AML-193 (cell line): ENCODE measurements at regions not wholly inside any gene's neighbourhood (a gene's known extent, or its start where the extent isn't known, plus 50 kb on each side); places are given as distances from the start of the nearest gene placed in this dataset.

ENCODE experiments used
- DNase-seq, 2 experiments: peaks; one replicate each; lab custom pipeline; 2025; lab: John Stamatoyannopoulos, UW

DNA sequence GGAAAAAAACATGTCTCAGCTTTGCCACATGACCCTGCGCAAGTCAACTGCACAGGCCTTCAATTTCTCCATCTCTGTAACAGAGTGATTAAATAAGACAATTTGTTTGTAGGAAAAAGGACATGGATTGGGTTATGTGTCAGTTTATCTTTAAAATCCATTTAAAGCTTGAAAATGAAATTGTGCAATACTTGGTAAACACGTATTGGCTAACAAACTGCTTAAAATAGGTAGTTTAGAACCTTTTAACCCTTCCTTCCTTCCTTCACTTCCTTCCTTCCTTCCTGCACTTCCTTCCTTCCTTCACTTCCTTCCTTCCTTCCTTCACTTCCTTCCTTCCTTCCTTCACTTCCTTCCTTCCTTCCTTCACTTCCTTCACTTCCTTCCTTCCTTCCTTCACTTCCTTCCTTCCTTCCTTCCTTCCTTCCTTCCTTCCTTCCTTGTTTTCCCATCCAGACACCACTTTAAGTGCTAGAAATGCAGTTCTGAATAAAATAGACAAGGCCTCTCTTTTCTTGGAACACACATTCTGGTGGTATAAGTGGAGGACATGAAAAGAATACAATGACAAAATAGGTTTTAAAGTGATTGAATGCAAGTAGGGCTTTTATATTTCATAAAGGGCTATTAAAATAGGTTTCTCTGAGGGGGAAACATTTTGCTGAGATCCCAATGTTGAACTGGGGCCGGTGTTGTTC, 130.2 kb upstream of the TP63 start:
- no peak for DNase-seq

DNA sequence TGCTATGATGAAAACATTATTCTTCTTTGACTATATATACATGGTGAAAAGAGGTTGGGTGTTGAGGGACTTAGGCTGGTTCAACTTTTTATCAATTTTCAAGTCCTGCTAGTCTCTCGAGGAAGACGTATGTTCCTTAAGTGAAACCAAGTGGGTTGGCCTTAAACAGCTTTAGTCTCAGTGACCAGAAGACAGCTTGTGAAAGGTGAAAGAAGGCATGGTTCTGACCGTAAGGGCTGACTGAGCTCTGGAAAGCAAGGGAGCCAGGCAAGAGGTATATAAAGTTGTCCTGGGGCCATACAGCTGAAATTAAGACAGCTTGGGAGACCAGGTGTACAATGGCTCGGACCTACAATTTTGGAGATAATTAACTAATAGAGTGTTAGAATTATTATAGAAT, 128.9 kb upstream of the TP63 start:
- DNase-seq, result no peak

DNA sequence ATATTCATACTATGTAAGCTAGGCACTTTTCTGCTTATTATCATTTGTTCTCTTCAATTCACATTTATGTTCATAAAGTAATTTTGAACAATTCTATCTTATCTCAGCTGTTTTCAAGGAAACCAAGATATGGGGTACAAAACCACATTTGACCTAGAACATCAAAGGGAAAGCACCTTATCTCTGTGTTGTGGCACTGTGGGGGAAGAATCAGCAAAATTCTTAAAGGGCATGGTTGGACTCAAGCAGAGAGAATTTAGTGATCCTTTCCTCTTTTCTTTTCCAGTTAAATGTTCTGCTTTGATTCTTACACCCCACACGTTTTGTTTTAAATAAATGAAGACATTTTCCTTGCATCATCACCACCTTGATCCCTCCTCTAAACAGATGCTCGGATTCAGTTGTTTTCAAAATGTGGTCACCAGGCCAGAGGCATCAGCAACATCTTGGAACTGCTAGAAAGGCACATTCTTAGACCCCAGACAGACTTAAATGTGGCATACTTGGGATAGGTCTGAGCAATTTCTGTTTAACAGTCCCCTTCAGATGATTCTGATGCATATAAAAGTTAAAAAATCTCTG, 128.4 kb upstream of the TP63 start:
- DNase-seq, result no peak

DNA sequence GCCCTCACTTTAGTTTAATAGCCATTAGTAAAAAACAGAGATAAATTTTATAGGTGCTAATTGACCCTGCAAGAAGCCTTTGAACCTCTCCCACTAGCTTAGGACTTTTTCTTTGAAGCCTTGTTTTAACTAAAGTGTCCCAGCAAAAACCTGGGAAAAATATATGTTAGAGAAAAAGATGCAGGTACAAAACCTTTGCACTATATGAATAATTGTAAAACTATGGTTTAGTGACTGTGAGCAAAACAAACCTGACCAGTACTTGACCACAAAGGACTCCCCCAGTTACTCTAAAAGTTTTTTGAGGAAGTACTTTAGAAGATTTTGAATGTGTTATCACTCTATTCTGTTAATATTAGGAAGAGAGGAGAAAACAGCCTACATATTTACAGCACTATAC, 123.3 kb upstream of the TP63 start:
- DNase-seq, result peak; percentile 80 to 84

DNA sequence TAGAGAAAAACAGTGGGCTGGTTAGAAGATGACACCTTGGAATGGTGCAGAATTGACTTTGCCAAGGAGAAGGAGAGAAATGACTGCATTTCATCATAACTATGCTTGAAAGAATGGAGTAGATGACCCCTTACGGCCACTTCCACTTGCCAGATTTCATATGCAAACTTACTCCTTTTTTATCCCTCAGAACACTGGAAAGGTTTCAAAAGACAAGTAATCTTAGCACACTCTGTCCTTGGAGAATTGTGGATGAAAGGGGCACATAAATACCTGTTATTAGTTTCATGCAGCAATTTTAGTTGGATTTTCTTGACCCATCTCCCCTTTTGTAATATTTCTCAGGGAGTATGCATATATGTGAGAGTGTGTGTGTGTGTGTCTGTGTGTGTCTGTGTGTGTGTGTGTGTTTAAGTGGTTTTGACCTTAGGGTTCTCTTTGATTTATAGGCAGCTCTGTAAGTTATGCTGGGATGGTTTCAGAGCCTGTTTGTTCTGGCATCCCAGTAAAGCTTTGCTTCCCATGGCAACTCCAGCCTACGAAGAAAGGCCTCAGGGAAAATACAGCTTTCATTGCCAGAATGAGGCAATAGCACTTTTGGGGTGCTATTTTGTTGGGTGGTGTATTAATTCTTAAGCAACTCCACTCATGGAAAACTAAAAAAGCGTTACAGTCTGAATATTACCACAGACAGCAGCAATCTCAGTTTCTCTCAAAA, 122.2 kb upstream of the TP63 start:
- no peak for DNase-seq

DNA sequence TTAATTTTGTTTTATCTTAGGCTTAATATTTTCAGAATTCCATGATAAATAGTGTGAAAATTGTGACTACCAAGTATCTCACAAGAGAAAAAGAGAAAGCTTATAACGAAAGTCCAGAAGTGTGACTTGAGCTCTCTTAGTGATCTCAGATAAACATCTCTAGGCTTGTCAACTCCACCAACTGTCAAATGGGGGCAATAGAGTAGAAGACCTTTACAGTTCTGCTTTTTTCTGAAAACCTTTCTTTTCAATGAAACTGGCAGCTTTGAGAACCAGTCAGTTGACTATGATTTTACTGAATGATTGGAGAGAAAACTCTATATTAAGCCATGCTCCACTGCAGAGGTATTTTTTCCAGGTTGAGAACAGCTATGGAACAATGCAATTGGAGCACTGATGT, 119.2 kb upstream of the TP63 start:
- peak; percentile 67 to 73 for DNase-seq

DNA sequence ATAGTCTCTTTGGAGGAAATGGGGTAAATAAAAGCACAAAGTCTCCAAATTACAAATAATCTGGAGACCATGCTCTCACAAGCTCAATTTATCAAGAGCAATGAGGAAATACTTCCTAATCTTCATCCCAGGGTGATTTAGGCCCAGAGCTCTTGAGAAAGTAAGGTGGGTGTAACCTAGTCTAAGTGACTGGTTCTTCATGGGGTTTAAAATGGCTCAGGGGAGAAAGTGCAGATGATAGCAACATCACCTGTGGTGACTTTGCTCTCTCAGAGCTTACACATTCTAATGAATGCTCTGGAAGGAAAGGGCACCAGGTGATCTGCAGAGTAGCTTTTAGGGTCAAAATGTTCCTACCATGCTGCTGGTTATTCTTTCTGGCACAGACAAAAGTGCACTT, 118.4 kb upstream of the TP63 start:
- DNase-seq, result no peak

DNA sequence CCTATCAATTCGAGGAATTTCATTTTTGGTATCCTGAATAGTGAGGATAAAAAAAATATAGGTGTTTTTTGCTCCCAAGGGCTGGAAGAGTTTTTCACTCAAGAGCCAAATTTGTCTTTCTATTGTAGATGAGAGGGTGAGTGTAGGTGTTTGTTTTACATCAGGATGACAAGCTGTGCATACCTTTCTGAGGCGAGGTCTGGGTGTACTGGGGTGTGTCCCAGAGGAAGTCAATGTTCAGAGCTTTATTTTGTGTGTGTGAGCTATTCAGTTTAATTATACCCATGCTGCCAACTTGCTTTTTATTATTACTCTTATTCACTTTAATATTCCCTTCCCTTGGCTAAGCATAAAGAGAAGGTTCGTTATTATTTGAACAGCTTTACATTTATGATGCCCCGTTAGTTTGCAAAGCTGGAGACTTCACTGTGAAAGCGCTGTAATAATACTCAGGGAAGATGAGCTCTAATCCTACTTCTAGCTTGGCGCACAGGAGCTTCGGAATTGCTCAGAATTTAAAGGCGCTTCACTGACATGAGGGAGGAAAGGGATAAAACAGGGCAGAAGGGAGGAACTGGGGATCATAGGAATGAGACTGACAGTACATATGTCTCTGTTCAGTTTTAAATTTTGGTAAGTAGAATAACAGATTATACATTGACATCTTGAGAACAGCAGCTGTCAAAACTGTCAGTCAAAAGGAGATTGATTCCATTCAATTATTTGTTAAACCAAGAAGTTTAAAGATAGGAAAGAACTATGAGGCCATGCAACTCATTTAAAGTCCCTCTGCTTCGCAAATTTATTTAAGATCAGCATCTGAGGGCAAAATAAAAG, 117.7 kb upstream of the TP63 start:
- no peak for DNase-seq

DNA sequence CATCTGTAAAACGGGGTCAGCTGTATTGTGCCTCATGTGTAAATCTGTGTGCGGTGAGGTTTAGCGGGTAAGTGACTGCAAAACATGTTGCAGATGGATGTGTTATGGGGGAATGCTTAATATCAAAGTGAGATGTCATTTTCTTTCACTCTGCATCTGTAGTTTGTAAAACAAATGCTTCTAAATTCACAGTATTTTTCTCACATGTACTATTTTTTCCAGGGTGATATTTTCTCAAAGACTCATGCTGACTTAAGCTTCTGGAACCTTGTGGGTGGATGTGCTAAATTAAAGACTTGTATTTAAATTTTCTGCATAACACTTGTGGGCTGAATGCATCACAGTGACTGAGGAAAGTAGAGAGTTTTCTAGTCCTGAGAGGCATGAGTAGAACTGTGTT, 115.2 kb upstream of the TP63 start:
- no peak for DNase-seq

DNA sequence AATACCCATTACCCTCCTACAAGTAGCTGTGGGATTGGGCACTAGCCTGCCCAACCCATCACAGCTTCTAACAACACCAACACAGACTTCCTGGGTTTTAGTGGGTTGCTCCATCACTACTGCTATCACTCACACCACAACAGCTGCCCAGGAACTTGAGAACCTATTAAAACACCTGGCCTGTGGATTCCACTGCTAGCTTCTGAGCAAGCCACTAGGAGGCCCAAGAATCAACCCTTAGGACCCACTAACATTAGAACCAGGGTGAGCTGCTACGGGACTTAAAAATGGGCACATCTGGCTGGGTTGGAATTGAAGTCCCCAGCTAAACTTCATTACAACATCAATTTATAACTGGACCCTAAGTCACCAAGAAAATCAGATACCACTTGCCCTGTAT, 113.2 kb upstream of the TP63 start:
- no peak for DNase-seq

DNA sequence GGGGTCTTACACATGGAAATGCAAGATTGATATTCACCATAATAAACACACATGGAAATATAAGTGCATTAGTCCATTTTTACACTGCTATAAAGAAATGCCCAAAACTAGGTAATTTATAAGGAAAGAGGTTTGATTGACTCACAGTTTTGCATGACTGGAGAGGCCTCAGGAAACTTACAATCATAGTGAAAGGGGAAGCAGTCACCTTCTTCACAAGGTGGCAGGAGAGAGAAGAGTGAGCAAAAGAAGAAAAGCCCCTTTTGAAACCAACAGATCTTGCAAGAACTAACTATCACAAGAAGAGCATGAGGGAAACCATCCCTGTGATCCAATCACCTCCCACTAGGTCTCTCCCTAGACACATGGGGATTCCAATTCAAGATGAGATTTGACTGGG, 111.7 kb upstream of the TP63 start:
- no peak for DNase-seq

DNA sequence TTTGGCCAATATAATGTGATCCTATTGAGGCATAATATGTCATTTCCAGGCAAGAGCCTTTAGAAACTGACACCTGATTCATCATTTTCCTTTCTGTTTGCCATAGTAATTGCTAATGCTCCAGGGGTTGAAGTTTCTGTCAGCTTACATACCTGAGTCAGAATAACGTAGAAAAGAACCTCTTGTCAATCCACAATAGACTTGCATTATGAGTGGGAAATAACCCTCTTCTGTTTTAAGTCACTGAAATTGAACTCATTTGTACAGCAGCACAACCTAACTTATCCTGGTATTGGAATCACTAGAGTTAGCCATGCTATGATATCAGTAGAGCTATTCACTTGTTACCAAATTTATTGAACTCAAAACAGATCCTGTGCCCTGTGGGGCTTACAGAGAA, 101.7 kb upstream of the TP63 start:
- no peak for DNase-seq

DNA sequence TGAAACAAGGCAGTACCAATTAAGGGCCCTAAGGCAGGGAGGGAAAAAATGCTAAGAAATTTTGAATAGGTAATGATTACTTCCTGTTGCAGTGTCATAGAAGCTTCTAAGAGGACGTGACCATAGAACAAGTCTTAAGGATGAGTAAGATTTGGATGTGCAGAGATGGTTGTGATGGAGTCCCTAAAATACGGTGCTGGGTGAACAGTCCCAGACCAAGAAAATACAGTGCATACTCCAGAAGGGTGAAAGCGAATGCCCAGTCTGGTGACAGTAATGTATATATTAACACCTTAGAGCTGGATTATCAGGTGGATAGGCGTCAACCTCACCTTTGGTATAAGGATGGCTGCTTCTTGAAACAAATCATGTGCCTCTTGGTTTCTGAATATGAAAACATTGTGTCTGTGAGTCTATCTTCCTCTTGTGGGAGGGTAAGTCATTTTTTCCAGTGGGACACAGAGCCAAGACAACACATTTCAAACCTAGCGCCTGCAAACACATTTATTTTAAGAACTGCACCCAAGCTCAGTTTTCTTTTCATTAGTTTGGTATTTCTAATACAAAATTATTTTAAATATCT, 101.2 kb upstream of the TP63 start:
- DNase-seq, result no peak

DNA sequence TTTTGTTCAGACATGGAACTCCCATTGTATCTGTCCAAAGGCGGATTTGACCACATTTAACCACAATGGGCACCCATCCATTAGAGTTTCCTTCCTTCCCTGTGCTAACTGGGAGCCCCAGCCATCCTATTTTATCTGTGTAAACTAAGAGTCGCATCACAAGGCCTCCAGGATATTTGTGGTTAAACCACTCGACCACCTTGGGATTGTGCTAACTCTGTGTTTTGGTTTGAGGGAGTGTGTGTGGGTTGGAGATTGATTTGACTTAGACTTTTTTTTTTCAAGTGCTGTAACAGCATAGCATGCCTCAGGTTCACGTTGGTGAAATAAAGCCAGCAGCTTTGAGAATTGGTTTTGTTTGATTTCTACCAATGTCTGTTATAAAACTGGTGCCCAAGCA, 100.4 kb upstream of the TP63 start:
- DNase-seq, result no peak

DNA sequence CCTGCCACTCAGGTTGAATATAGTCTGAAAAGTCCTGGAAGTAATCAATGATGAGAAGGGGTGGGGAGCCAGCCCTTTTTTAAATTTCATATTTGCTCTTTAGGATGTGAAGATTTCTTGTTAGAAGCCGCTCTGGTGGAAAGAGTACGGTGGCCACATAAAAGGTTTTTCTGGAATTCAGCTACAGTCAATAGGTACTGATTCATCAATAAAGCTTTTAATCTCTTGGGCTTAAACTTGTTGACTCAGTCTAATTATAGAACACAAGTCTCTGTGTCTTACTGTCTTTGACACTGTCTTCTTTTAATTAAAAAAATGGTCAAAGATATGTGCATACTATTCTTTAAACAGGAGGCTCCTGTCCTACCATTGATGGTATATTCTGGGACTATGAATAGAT, 99.9 kb upstream of the TP63 start:
- DNase-seq, result no peak

DNA sequence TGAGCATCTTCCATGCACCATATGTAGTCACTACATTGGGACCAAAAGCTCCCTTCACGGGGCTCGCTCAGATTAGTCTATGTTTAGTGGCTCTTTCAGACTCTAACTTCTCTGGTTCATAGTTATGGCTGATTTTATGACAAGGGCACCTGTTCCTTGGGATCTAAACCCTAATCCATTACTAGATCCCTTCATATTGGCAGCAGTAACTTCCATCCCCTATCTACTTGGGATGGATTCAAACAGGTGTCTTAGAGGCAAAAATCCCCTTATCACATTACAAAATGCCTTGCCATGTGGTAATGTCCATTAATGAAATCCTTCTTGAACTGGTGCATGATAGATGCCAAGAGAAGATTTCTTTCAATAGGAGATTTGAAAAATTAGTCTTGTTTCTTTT, 96.7 kb upstream of the TP63 start:
- no peak for DNase-seq

DNA sequence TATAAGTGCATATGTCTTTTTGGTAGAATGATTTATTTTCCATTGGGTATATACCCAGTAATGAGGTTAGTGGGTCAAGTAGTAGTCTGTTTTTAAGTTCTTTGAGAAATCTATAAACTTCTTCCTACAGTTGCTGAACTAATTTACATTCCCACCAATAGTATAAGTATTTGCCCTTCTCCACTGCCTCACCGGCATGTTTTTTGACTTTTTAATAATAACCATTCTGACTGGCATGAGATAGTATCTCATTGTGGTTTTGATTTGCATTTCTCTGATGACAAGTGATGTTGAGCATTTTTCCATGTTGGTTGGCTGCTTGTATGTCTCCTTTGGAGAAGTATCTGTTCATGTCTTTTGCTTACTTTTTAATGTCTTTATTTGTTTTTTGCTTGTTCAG, 94.1 kb upstream of the TP63 start:
- DNase-seq, result no peak

DNA sequence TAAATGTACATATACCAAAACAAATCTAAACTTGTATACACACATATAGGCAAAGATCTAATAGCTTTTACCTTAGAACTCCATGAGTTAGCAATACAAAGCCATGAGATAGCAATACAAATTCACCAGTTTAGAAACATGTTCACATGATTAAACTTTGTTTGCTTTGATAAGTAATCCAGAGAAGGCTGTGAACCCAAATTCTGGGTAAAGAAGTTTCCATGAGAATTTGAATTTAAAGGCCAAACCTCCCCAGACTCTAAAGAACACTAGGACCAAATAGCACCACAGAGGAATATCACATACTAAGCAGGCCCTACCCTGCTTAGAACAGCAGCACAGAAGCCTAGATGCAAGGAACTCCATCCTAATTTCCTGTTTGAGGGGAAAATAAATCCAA, 83.7 kb upstream of the TP63 start:
- DNase-seq, result no peak

DNA sequence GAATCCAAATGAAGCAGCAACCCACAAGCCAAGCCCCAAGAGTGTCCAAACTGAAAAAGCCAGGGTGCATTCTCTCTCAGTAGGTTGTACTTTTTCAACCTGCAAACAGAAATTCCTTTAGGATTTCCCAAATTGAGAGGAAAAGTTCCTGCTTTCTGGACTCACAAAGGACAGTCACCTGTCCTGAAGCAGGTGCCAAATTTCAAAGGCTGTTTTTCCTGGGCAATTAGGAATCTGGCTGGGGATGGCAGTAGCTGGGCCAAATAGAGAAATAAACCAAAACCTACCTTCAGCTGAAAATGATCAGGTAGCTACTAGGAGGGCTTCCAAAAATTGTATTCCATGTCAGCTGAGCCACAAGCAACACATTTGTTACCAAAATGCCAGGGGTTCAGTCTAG, 83.1 kb upstream of the TP63 start:
- DNase-seq, result no peak

DNA sequence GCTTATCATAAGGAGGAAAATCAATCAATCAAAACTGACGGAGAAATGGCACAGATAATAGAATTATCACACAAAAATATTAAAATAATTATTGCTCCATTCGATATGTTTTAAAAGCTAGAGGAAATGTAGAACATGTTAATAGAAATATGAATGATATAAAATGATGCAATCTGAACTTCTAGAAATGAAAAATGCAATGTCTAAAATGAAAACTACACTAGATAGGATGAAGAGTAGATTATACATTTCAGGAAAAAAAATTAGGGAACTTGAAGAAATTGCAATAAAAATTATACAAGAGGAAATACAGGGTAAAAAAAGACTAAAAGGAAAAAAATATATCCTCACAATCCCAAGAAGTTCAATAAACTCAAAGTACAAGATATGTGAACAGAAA, 80.2 kb upstream of the TP63 start:
- DNase-seq, result no peak

DNA sequence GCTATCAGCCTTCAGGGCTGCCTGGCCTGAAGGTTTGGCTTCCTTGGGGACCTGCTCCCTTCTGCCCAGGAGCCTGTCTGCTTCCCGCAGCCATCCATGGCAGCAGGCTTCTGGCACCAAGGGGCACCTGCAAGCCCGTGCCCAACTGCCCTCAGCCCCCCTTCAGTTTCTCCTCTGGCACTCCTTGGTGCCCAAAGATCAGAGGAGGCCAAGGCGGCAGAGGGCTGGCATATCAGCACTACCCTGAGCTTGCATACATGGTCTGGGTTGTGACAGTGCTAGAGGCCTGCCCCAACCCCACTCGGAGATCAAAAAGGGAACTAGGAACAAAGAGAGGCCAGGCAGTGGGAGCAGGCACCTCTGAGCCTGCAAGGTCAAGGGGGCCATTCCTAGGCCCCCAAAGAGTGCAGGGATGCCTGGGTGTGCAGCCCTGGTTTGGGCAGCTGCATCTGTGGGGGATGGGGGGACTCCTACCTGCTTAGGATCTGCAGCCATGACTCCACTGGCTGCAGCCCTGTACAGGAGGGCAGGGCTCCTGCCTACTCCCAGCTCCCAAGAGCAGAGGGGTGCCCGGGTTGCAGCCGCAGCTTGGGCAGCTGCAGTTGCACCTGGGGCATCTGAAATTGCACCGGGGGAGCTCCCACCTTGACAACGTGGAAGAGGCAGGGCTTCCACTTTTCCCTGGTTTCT, 76.2 kb upstream of the TP63 start:
- no peak for DNase-seq

DNA sequence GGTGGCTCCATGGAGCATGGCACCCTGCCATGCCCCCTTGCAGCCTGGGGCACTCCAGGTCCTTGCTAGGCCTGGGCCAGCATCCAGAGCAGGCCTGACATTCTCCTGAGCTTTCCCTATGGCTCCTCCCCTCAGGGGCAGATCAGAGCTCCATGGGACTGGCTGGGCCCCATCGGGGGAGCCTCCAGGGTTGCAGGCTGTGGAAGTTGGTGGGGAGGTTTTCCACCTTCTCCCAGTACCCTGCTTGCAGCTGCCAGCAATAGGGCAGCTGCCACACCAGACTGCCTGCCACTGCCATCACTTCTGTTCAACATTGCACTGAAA, 75.7 kb upstream of the TP63 start:
- DNase-seq, result no peak
